Upper lobe of right lung (tissue), 1 donor: ENCODE measurements at regions not wholly inside any gene's neighbourhood (a gene's known extent, or its start where the extent isn't known, plus 50 kb on each side); places are given as distances from the start of the nearest gene placed in this dataset.

ENCODE experiments used
- ATAC-seq: fragments of 200-7000 bp; cut with Tn5 transposase; one replicate; pipeline ENCODE4 v1.9.1; 2020; ENCODE audit warnings: mild to moderate bottlenecking, moderate library complexity
- DNase-seq: peaks from one replicate; pipeline ENCODE4 v3.0.0-alpha.2; 2020
- H3K27ac ChIP-seq: fragments of 200-600 bp; one replicate; pipeline ENCODE4 v1.8.0; 2022
- H3K27me3 ChIP-seq: fragments of 200-600 bp; one replicate; pipeline ENCODE4 v1.8.0; 2022; ENCODE audit warnings: mild to moderate bottlenecking
- H3K36me3 ChIP-seq: fragments of 200-600 bp; one replicate; pipeline ENCODE4 v1.8.0; 2022
- H3K4me1 ChIP-seq: fragments of 200-600 bp; one replicate; pipeline ENCODE4 v1.8.0; 2022
- H3K4me3 ChIP-seq: fragments of 200-600 bp; one replicate; pipeline ENCODE4 v1.8.0; 2022; ENCODE audit warnings: mild to moderate bottlenecking
- H3K9me3 ChIP-seq: fragments of 200-600 bp; one replicate; pipeline ENCODE4 v1.8.0; 2022
- CTCF ChIP-seq: fragments of 200-600 bp; IDR thresholded peaks from one replicate; pipeline ENCODE4 v1.8.0; 2022; ENCODE audit warnings: antibody characterized with exemption
- intact Hi-C: fragments of 100-400 bp; cut with DNase I; formaldehyde crosslinking; loops from one replicate; pipeline ENCODE4 v1.11.0; 2022
- donor health status: DM: no; HTN: yes; CAD: no; lungs with severe emphysema.

- ATAC-seq: no peak
- no peaks in the 10 kb centered on the region for H3K27me3 ChIP-seq
- no peak for TF ChIP-seq CTCF
- peaks cover 9% of the 10 kb centered on the region for H3K4me1 ChIP-seq
- H3K9me3 ChIP-seq: no peaks in the 10 kb centered on the region
- no peaks in the 10 kb centered on the region for H3K36me3 ChIP-seq
- intact Hi-C loops: no loop called here
- DNase-seq: no peak
- H3K27ac ChIP-seq: no peak overlapping the region
- H3K4me3 ChIP-seq: no peak overlapping the region
Measured at GRCh38 chr6:26162399-26162798, 75.2 kb downstream of the HFE start.

- Histone ChIP-seq H3K9me3 (no peaks in the 10 kb centered on the region), H3K4me3 (no peak overlapping the region), H3K36me3 (no peaks in the 10 kb centered on the region), H3K27ac (no peak overlapping the region), H3K4me1 (peaks cover 9% of the 10 kb centered on the region), H3K27me3 (no peaks in the 10 kb centered on the region)
- no peak for TF ChIP-seq CTCF
- intact Hi-C loops: no loop called here
- ATAC-seq (no peak), DNase-seq (no peak)
Measured at GRCh38 chr6:26163427-26164119, 76.3 kb downstream of the HFE start.

DNA sequence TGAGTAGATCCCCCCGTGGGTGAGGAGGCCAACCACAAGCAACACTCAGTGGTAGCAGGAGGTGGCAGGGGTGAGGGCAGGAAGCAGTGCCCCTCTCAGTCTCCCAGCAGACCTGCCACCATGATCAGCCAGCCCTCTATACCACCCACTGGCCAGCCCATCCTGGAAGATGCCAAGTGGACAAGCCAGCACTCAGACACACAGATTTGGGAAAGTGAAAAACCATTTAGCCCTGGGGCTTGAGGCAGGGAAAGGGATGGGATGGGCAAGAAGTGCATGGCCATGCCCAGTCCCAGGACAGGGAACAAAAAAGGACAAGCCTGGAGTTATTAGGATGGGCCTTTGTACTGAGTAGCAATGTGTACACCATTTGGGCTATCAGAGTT is 76.9 kb downstream of the HFE start:
- no peak for TF ChIP-seq CTCF
- Histone ChIP-seq H3K9me3 (no peaks in the 10 kb centered on the region), H3K4me1 (peaks cover 9% of the 10 kb centered on the region), H3K27ac (no peak overlapping the region), H3K36me3 (no peaks in the 10 kb centered on the region), H3K27me3 (no peaks in the 10 kb centered on the region), H3K4me3 (no peak overlapping the region)
- intact Hi-C loops: no loop called here
- ATAC-seq (no peak), DNase-seq (no peak)

- Histone ChIP-seq H3K27ac (no peak overlapping the region), H3K27me3 (no peaks in the 10 kb centered on the region), H3K4me1 (no peaks in the 10 kb centered on the region), H3K9me3 (no peaks in the 10 kb centered on the region), H3K36me3 (no peaks in the 10 kb centered on the region), H3K4me3 (no peak overlapping the region)
- DNase-seq: no peak
- TF ChIP-seq CTCF: no peak
- intact Hi-C loops: no loop called here
- ATAC-seq: no peak
Measured at GRCh38 chr6:26165261-26165790, 78.1 kb downstream of the HFE start.

DNA sequence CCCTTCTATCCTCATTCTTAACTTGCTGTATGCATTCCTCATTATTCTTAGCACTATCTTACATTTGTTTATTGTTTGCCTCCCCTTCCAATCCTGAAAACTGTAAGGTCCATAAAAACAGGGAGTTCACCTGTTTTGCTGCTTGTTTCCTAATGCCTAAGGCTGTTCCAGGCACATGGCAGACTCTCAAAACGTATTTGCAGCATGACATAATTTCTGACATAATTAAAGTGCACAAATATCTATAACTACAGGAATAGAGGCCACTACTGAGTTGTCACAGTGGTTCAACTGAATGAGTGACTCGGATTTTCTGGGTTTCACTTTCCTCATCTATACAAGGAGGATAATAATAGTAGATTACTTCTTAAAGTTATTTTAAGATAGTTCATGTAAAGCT is 83.0 kb downstream of the HFE start:
- Histone ChIP-seq H3K4me1 (peaks cover 8% of the 10 kb centered on the region), H3K27ac (no peak overlapping the region), H3K36me3 (no peaks in the 10 kb centered on the region), H3K27me3 (no peaks in the 10 kb centered on the region), H3K9me3 (no peaks in the 10 kb centered on the region), H3K4me3 (no peak overlapping the region)
- no peak for TF ChIP-seq CTCF
- intact Hi-C loops: no loop called here
- ATAC-seq (no peak), DNase-seq (no peak)
